ENCODE measurements at regions not wholly inside any gene's neighbourhood (a gene's known extent, or its start where the extent isn't known, plus 50 kb on each side); places are given as distances from the start of the nearest gene placed in this dataset.
"Not testable (repeated sequence)": the region's sequence is repeated elsewhere in the genome, so short reads cannot be mapped to it uniquely, and the experiment has no call there.

DNA sequence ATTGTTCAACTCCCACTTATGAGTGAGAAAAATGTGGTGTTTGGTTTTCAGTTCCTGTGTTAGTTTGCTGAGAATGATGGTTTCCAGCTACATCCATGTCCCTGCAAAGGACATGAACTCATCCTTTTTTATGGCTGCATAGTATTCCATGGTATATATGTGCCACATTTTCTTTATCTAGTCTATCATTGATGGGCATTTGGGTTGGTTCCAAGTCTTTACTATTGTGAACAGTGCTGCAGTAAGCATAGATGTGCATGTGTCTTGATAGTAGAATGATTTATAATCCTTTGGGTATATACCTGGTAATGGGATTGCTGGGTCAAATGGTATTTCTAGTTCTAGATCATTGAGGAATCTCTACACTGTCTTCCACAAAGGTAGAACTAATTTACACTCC, 613.0 kb upstream of the MIR17HG start:
- not testable (repeated sequence) for DNase-seq

DNA sequence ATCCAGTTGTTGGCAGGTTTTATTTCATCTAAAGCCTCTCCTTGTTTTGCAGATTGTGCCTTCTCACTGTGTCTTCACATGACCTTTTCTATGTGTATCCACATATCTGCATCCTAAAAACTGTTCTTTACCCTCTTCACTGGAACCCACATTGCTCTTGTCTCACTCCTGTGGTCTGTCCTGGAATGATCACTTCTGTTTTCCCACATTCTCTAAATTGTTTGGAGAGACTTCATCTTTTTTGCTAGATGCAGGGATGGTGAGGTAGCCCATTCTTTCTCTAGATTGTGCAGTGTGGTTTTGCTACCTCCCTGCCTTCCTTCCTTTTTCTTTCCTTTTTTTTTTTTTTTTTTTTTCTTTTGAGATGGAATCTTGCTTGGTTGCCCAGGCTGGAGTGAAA, 608.6 kb upstream of the MIR17HG start:
- no peak for DNase-seq

DNA sequence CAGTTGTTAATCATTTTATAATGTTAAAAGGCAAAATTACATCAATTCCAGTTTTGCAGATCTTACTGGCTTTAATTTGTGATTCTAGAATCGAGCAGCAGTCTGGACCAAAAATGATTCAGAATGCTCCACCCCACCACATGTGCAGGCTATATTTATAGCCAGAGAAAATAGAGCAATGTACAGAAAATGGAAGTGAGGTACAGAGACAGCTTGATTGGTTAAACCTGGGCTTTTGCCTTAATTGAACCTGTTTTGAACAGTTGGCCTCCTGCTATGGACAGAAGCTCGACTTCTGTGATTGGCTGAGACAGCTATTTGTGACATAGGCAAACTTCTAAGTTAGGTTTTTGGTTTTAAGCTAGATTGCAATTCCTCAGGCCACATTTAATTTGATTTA, 607.4 kb upstream of the MIR17HG start:
- DNase-seq: no peak

DNA sequence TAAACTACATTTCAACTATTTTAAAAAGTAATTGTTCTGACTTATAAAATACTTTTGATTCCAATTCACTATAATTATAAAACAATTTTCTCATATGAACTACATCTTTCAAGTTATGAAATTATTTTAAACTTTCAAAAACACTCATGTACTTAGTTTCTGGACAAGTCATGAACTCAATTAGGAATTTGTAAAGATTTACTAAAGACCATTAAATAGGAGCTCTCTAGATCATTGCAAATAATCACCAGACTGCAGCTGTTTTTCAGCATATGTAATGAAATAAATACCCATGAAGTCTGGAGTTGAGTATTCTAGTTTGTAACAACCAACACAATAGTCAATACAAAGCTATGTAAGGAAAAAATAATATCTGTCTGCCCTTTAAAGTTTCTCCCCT, 605.1 kb upstream of the MIR17HG start:
- no peak for DNase-seq

DNA sequence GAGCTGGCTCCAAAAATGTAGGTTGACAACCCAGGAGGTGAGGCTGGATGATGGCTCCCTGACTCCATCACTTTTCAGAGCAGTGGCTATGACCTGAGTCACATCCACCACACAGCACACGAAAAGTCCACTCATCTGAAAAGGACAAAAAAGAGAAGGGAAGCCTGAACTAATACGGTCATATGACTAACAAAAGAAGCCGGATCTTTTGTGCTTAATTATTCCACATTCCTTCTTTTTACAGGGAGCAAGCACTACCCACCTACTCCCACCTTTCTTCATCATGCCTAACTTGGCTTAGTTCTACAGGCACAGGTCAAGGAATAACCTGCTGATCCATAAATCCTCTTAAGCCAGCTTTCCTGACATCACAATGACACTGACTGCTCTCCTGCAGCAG, 601.3 kb upstream of the MIR17HG start:
- DNase-seq: no peak

DNA sequence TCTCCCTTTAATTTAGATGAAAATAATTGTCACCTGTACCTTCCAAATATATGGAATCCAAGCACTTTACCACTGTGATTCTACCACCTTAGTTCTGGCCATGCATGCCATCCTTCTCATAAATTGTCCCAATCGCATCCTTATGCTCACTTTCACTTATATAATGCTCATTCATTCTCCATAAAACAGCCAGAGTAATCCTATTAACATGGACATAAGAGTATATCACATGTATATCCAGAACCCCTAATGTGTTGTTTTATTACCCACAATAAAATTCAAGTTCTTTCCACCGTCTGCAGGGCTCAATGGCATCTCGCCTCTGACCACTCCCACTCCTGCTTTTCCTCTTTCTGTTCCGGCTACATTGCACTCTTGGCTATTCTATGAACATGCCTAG, 597.5 kb upstream of the MIR17HG start:
- DNase-seq: no peak

DNA sequence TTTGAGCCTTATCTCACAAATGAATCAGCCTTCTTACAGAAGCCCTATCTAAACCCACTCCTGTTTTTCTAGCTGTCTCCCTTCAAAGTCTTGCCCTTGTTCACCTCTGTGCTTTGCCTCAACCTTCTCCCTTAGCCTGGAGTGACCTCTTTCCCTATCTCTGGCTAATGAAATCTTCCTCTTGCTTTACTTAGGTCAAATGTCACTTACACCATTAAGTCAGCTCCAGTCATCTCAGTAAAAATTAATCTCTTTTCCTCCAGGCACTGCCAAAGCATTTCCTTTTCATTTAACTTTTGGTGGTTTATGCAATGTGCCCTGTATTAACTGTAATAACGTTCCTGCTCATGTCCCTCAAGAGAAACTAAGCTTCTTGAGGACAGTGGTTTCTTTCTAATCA, 596.5 kb upstream of the MIR17HG start:
- no peak for DNase-seq

DNA sequence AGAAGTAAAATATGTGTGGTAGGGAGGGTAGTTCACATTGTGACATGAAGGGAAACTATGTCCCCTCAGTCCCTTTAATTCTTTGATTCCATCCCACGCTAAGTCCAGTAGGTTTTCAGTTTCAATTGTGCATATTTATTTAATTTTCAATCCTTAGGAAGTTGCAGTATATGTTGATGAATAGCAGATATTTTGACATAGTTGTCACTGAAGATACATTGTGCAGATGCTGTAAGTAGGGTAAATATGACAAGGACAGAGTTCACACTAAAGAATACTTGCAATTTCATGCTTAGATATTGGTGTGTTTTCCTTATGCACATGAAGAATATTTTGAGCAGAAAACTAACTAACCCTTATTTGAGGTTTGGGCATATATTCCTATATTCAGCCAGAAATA, 595.4 kb upstream of the MIR17HG start:
- no peak for DNase-seq

DNA sequence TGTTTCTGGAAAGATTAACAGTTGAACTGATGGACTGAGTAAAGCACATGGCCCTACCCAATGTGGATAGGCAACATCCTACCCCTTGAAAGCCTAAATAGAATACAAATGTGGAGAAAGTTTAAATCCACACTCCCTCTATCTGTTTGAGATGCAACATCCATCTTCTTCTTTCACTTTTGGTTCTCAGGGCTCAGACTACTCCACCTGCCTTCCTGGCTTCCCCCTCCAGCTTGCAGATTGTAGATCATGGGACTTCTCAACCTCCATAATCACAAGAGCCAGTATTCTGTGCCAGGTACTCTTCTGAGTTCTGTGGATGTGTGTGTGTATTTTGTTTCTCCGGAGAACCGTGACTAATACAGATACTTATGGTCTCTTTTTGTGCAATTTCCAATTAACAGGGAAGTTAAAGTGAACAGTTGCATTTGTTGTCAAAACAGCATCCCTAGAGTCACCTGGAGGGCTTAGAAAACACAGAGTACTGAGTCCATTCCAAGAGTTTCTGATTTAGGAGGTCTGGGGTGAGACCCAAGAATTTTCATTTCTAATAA, 590.3 kb upstream of the MIR17HG start:
- no peak for DNase-seq

DNA sequence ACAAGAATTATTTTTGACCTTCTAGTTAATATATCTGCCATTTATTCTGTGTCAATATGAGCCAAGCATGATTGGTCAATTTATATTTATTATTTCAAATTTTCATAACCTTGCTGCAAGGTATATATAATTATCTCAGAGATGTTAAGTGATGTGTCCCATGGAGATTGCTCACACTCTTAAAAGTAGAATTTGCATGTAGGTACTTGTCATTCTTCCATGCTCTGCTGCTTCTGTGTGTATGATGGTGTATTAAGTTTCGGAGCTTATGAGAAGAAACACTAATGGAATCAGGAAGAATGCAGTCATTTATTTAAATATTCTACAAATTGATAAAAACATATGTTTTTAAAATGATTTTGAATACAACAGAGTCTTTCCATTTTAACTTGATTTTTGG, 586.8 kb upstream of the MIR17HG start:
- DNase-seq: no peak

DNA sequence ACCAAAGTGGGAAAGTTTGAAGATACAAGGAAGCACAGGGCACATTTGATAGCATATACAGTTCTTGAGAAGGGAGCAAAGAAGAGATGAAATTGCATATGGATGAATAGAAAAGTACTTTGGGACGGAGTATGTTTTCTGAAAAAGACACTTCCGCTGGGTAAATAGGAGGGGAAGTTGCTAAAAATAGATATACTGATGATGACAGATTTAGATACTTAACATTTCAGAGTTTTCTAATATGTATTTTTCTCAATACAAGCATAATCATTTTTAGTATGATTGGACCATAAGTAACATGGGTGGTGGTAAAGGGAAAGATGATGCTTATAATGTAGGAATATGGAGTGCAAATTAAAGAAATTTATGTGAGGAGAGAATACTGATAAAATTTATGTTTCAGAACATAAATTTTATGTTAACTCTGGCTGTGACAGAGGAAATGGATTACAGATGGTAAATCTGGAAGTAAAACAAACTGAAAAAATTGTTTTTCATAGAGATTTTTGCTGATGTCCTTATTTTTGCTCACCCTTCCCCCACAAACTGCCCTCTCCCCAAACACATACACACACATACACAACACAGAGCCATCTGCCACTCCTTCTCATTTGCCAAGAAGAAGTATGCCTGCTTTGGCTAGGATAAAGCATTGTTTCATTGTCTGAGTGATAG, 583.9 kb upstream of the MIR17HG start:
- DNase-seq: no peak

DNA sequence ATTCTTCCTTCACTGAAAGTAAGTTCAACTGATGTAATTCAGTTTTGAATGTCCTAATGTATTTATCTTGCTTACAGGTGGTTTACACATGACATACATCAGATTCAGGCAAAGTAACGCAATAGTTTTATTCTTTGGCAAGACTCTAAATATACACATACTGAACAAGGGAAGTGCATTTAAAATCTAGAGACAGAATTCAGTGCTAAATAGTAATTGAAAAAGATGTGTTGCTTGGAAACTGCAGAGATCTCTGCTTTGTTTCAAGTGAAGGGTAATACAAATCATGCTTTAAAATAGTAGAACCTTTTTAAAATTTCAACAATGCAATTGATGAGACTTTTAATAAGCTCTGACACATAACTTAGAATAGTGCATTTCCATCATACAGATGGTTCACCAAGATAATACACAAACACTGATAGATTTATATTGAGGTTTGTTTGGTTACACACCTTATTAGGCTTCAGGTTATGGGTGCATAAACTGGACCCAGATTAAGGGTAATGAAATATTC, 581.0 kb upstream of the MIR17HG start:
- DNase-seq: no peak

DNA sequence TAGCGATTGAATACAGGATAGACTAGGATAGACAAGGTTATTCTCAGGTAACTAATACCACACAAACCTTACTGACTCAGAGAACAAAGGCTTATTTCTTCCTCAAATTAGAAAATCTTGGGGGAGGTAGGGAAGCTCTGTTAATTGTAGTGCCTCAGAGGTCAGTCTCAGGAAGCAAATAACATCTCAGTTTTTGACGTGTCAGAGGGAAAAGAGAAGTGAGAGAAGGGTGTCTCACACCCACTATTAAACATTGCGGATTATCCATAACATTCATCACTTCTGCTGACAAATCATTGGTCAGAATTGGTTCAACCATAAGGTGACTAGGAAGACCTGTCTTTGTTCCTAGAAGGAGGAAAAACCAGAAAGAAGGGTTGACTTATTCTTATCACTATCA, 579.4 kb upstream of the MIR17HG start:
- no peak for DNase-seq

DNA sequence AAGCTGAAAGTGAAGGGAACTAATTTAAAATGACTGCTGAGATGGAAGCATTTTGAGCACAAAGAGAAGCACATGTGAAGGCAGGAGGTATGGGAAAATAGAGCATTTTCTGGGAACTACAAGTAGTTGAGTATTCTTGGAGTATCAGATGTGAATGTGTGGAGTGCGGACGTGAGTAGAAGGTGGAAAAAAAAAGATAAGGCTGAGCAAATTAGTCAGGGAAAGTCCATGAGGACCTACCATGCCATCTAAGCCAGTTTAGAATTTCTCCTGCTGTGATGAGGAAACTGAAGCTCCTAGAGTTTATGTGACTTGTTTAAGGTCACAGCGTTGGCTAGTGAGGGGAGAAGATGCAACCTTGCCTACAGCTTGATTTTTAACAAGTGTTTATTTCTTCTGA, 578.1 kb upstream of the MIR17HG start:
- no peak for DNase-seq

DNA sequence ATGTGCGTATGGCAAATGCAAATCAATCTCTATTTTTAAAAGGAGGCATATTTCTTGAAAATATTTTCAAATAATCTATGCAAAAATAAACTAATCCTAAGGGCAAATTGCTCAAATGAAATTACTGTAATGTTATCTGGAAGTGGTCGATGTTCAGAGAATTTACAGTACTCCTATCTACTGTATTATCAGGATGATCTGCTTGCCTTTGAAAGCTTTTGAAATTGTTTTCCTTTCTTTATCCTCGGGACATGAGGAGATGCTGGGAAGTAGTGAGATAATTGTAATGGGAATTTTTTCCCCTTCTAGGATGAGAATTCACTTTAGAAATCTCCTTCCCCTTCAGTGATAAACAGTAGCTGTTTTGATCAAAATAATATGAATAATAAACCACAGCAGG, 577.2 kb upstream of the MIR17HG start:
- no peak for DNase-seq

DNA sequence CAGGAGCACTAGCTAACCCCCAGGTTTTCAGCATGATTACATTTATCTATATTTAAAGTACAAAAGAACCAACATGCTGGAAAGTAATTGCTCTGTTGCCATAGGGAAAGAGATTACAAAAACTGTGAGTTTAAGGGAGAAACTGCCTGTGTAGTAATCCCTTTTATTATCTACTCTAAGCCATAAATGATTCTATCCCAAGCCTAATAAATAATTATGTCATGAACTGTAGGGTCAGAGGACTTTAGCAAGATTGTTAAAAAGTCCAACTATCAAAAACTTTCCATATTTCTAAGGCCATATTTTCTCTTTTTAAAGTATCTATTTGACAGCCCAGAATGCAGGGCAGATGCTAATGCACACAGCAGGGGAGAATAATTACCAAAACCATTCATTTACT, 573.8 kb upstream of the MIR17HG start:
- no peak for DNase-seq

DNA sequence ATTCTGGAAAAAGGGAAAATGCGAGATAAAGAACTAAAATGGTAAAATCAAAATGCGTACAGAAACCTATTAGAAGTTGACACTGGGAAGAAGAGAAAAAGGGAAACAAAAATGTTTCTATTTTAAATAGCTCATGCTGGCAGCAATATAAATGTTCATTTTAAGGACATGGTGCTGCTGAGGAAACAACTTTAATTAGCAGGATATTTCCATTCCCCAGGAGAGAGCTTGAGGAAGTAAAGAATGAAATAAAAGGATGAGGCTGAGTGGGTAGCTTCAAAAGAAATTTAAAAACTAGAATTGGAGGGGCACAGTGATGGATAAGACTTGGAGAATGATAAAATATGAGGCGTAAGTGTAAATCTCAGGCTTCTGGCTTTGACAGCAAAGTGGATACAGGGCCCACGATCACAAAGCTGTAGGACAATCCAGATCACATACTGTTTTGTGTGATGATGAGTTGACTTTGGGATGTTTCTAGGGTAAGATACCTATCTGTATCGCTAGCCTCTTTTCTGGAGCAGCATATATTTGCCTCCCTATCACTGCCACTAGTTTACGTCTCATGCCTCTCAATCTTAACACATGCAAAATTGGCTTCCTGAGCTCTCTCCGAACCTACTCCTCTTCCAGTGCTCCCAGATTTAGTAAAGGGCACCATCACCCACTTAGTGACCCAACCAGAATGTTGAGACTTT, 571.3 kb upstream of the MIR17HG start:
- no peak for DNase-seq

DNA sequence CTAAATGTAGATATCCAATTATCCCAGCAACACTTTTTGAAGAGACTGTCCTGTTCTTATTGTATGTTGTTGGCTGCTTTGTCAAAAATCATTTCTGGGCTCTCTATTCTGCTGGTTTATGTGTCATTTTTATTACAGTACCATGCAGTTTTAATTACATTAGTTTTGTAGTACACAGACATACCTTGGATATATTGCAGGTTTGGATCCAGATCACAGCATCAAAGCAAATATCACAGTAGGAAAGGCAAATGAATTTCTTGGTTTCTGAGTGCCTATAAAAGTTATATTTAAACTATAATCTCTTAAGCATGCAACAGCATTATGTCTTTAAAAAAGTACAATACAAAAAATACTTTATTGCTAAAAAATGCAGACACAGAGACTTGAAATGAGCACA, 564.2 kb upstream of the MIR17HG start:
- DNase-seq: no peak

DNA sequence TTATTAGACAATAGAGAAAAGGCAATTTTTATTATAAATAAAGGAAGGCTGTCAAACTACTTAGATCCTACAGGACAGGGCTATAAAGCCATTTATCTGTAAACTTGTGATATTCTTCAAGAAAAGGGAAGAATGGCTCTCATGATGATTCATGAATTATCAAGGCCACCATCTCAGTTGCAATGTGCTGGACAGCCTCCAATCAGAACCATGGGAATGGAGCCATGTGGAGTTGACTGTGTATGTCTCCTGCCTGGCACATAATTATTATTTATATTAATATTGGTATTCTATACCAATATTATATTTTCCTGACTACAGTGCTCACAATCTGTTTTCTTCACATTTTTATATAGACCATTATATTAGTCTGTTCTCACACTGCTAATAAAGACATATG, 560.5 kb upstream of the MIR17HG start:
- no peak for DNase-seq

DNA sequence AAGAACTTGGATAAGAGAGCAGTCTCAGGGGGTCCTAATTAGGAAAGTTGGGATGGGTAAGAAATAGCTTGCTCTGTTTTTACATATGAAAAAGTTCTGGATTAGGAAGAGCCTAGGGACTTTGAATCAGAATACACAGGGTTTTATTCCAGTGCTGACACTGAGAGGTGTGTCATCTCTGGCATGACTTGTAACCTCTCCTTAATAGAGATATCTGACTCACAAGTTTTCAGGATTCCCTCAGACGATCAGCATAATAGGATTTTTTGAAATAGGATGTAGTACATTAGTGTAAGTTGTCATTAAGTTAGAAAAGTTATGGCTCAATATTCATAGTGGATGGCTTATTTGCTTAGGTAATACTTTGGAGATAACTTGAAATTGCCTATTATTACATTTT, 555.2 kb upstream of the MIR17HG start:
- DNase-seq: no peak

DNA sequence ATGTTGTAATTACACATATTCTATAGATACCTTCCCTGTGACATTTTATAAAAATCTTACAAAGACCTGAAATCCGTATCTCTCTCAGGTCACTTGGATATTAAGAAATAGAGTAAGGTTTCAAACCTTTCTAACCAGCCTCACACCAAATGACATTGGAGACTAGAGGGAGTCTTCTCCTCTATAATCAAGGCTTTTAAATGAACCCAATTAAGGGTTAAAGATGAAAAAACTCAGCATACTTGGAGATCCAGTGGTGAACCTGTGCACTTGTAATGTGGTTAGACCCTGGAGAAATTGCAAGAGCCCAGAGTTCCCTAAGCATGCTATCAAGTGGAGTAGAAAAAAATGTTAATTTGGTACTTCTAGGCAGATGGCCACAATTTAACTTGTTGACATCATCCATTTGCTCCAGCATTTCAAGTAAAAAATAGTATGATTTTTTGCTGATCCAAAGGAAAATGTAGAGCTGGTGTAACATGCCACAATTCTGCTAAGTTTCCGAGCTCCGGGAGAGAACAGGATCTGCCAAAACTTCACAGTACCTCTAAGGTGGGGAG, 554.1 kb upstream of the MIR17HG start:
- DNase-seq: no peak

DNA sequence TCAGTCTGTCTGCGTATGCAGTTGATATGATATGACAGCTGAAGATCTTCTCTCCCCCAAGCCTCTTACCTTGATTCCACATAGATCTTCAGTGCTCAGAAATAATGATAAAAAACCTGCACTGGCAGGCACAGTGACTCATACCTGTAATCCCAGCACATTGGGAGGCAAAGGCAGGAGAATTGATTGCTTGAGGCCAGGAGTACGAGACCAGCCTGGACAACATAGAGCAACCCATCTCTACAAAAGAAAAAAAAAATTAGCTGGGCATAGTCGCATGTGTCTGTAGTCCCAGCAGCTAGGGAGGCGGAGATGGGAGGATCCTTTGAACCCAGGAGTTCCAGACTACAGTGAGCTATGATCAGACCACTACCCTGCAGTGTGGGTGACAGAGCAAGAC, 551.0 kb upstream of the MIR17HG start:
- DNase-seq: no peak

DNA sequence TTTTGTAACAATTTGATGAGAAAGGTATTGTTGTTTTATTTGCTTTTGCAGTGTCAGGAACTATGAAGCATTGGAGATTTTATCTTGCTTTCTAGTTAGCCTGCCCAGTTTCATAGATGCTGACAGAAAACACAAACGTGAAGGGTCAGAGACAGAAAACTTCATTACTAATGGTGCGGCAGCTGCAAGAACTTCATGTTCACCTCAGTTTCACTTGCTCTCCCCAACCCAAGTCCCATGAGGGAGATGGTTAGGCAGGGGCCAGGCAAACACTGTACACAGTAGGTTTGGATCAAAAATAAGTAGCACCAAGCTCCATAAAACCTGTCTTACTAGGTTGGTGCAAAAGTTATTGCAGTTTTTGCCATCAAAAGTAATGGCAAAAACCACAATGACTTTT, 550.2 kb upstream of the MIR17HG start:
- DNase-seq: no peak

DNA sequence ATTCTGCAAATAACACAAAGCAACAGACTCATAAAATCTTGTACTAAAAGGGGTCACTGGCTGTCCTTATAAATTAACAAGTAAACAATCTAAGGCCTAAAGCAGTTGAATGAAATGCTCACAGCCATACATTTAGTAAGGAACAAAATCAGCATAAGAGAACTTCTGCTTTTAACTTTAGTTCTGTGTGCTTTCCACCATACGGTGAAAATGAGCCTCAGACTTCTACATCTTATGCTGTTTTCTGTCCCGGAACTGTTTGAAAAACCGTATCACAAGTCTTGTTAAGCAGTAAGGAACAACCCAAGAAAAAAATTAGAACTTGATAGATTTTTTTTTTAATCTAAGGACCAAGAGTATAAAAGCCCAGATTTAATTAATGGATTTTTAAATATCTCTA, 549.1 kb upstream of the MIR17HG start:
- DNase-seq: no peak
